CD4-positive, alpha-beta T cell treated with Interleukin-15 for 1 hour (primary cell): ENCODE measurements at regions not wholly inside any gene's neighbourhood (a gene's known extent, or its start where the extent isn't known, plus 50 kb on each side); places are given as distances from the start of the nearest gene placed in this dataset.

Experiments
- DNase-seq: peaks from one replicate; pipeline ENCODE4 v3.0.0-alpha.2; 2020

DNA sequence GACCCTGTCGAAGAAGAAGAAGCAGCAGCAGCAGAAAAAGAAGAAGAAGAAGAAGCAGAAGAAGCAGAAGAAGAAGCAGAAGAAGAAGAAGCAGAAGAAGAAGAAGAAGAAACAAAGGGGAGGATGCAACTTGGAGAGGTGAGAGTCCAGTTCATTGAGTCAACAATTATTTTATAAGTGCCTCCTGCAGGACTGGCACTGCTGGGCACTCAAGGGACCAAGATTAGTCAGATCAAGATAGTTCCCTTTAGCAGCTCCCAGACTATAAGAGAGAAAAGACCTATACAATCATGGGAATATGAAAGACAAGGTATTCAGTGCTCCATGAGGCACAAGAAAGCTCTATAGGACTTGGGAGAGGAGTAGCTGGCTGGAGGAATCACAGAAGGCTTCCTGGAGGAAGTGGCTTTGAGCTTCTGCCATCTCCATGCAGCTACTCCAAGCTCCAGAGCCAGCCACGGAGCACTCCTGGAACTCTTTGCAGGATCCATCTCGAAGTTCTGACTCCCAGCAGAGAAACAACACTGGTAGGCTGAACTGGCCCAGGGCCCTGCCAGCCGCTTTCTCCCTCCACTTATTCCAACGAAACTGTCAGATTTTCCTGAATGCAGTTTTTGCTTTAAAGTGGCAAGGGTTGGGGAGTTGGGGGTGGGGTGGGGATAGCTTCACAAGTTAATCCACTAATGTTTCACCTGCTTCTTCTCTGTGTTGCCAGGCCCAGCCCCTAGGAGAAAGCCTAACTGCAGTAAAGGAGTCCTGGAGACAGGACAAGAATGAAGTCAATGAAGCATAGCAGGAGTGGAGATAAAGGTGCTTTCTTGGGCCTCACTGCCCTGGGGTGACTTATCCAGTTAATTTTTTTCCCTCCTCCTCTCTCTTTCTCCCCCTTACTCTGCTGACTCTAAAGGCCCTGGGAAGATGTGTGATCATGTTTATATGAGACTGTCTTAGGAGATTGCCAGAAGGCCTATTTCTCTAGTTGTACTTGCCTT, 140.1 kb upstream of the PARP11 start:
- no peak for DNase-seq

DNA sequence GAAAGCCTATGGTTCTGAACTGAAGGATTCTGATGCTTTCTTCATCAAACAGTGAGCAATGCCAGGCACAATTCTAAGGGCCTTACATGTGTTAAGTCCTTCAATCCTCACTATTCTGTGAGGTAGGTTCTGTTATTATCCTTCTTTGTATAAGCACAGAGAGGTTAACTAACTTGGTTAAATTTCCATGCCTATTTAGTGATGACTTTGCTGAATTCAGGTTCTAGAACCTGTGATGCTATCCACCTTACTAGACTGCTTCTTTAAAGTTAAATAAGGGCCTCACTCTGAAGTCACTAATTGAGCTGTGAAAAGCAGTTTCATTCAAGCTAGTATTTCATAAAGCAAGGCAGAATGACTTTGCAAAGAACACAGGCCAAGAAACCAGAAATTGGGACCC, 138.9 kb upstream of the PARP11 start:
- no peak for DNase-seq

DNA sequence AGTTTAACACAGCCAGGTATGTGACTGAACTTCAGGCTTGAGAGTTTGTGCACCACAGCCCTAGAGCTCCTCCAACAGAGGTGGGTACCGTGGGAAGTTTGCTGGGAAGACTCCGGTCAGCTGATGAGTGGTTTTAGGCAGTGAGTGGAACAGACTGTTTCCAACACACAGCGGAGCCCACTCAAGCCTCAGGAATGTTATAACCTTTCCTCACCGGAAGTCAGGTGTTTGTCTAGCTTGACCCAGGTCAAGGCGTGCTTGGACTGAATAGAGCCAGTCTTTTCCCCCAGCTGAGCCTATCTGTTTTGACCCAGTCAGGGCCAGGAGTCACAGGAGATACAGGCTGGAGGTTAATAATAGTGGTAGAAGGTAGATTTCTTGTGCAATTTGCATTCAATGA, 138.4 kb upstream of the PARP11 start:
- no peak for DNase-seq

DNA sequence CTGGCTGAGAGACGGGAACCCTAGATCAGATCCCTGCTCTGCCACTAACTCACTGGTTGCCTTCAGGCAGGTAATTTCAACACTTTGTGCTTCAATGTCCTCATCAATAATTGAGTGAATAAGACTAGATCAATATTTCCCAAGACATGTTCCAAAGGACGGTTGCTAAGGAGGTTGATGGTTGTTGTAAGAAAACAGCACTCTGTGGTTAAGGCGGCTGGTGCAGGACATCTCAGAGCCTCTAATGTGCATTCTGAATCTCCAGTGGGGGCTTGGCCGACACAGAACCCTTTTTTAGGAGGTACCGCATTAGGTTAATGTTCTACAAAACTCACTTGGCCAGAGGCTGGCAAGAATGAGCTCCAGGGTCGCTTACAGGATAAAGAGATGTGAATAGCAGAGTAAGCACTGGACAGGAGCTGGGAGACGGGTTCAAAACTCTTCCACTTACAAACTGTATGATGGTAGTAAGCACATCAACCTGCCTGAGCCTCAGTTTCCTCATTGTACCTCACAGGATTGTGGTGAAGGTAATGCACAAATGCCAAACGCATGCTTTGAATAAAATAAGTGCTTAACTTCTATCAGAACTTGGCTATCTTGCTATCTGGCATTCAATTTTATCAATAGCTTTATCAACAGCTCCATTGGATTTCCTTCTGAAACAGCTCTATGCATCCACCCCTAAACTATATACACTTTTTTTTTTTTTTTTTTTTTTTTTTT, 136.9 kb upstream of the PARP11 start:
- DNase-seq = no peak

DNA sequence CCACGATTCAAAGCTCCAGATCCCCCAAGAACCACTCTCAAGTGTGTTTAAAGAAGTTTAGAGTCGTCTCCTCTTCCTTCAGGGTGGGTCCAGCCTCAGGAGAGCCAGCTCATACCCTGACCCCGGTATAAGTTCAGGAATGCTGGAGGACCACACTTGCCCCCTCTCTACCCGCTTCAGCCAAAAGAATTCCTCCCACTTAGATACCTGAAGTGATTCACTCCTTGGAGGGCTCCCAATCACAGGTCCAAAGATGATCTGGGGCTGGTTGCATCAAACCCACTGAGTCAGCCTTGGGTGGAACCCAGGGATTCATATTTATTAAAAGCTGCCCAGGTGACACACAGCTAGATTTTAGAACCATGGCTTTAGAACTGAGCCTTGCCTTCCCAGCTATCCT, 133.5 kb upstream of the PARP11 start:
- DNase-seq = no peak

DNA sequence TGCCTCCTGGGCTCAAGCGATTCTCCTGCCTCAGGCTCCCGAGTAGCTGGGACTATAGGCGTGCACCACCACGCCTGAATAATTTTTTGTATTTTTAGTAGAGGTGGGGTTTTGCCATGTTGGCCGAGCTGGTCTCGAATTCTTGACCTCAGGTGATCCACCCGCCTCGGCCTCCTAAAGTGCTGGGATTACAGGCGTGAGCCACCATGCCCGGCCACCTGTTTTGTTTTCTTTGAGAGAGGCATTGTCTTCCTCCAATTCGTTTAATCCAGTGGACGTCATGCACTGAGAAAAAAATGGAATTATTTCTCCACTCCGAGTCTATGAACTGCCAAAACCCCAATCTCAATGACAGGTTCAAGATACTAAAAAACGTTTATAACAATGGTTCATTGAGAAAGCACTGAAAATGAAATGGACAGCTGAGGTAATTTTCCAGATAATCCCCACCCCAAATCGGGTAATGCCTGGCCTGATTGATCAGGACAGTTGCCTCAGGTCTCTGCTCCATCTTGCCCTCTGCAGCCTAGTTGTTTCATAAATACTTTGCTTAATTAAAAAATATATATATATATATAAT, 132.7 kb upstream of the PARP11 start:
- no peak for DNase-seq

DNA sequence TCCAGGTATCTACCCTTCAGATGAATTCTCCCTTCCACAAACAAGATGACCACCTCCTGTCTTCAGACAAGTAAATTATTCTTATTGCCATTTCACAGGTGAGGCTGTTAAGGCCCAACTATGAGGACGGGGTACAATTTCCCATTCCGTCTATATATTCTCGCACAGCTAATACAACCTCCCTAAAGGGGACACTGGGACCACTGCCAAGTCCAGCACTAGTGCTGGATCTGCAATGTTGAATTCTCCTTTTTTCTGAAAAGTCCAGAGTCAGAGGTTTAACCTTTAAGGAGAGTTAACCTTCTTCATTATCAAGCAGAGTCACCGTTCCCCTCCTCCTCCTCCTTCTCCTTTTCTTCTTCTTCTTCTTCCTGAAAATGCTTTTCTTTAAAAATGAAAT, 130.4 kb upstream of the PARP11 start:
- DNase-seq = no peak

DNA sequence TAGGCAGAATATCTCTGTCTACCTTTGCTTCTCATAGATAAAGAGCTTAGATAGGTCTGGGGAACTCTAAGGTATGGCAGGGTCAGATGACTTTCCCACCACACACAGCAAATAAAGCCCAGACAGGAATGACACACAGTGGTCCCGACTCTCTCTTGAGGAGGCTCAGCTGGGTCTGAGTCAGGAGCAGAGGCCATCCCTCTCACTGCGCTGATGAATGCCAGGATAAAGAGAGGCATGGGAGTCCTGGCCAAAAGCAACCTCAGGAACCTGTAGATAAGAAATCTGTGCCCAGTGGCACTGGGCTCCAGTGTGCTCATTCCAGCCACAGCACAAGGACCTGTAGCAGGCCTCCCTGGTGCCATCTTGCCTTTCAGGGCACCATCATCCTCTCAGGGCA, 129.4 kb upstream of the PARP11 start:
- DNase-seq = no peak

DNA sequence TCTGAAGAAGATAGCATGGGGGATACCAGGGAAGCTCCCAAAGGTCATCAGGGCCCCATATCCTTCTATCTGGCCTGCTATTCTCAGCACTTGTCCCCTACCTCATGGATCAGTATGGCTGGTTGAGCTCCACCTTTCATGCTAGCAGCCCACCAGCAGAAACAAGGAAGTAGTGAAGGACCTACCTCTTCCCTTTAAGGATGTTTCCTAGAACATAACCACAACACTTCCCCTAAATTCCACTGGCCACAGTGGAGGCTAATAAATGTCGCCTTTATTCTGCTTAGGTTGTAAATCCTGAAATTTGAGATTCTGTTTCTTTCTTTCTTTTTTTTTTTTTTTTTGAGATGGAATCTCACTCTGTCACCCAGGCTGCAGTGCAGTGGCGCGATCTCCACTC, 128.6 kb upstream of the PARP11 start:
- no peak for DNase-seq

DNA sequence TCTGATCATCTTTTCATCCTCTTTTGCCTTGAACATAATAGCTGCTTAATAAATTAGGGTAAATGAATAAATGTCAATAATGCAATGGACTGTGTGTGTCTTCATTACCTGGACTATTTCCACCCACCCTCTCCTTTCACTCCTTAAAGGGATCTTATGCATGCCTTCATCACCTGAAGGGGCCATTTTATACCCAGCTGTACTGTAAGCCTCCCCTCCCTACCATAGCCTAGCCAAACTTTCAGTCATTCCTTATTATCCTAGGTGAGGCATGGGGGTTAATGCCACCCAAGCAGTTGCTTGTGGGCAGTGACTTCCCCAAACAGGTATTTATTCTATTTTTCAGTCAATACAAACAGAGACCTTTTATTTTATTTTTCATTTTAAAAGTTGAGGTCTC, 127.8 kb upstream of the PARP11 start:
- DNase-seq = no peak

DNA sequence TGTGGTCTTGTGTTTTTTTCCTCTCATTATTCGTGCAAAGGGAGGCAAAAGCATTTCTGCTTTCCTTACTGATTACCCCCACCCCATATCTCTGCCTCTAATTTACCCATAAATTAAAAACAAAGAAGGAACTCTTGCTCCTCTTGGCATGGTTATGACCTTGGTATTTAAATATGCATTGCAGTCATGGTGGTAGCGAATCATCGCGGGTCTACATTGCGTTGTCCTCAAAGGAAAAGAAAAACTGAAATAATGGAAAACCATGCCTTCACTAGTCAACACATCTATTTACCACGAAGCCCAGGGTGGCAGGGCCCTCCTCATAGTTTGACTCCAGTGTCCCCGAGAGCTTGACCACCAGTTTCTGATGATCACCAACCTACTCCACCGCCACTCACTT, 126.7 kb upstream of the PARP11 start:
- no peak for DNase-seq

DNA sequence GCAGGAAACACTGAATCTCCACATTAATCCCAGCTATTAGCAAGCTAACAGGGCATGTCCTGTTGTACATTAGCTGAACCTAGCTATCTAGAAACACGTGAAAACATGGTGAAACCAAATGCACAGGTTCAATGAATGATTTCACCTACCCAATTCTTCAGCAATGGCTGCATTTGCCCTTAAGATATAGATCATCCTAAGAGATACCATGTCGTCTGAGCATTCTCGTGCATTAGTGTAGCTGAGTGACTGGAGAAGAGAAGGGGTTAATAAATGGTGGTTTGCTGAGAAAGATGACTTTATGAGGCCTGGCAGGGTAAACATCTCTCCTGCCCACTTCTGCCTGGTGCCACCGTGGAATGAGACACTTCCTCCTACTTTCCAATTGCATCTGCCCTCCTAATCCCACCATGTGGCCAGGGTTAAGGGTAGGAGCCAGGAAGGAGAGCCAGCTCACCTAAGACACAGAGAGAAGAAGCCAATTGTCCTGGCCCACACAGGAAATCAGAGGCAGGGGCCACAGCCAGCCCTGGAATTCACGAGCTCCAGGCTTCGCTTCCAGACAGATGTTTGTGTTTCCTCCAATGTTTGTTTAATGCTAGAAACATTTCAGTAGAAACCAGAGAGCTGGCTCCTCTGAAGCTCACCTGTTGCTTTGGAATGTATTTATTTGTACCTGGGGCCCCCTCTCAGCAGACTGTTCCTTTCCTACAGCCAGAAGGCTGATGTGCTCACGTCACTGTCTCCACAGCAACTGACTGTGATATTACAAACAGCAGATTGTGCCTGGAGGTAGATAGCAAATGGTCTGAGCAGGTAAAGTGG, 126.0 kb upstream of the PARP11 start:
- DNase-seq = peak; percentile 21

DNA sequence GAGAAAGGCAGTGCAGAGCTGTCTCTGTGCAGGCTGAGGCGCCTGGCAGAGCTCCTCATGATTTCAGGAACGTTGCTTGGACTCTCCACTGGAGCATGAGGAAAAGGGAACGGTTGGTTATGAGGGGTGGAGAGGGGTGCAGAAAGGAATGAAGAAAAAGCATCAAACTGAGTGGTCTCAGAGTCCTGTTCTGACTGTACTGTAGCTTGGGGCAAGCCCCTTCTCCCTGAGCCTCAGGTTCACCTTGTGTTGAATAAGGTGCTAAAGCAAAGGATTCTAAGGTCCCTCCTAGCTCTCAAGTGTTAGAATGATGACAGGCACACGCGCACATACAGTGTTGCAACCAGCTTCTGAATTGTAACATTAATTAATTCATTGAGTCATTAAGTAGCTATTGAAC, 125.2 kb upstream of the PARP11 start:
- no peak for DNase-seq

DNA sequence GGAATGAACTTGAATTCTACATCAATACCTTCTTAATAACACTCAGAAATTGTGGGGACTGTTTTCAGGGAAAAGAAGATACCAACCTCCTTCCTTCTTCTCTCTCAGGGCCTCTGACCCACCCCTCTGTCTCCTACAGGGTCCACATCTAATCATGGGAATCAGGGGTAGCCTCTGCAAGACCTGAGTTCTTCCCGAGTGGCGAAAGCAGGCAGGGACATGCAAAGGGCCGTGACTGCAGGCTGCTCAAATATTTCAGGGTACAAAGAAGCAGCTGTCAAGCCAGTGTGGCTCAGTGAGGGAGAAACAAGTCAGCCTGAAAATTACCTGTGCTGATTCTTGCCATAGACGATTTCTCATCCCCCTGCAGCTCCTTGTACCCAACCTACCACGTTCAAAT, 123.1 kb upstream of the PARP11 start:
- DNase-seq = no peak

DNA sequence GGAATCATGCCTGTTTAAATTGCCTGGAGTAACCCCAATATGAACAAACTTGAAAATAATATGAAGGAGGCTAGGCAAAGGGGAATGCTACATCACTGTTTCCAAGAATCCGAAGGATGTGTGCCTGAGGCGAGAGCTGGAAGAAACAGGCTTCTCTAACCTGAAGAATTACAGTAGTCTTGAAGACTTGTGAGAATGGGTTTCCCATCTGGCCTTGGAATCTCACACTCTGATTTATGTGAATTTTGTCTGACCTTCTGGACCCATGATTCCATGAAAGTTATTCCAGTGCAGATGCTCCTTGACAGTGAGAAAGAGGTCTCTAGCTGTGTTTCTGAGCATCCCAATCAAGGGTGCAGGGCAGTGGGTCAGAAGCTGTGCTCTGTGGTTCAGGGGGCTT, 122.1 kb upstream of the PARP11 start:
- no peak for DNase-seq

DNA sequence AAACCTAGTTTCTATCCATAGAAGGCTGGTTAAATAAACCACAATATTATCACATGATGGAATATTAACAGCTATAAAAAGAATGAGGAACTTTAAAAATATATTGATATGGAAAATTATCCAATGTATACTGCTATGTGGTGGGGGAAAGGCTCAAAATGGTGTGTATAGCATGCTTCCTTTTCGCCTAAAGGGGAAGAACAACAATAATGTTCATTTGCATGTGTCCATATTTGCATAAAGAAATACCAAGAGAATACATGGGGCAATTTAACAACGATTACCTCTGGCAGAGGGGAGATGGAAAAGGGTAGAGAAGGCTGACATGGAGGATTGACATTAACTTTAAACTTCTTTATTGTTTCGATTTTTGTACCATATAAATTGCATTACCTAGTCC, 121.3 kb upstream of the PARP11 start:
- no peak for DNase-seq

DNA sequence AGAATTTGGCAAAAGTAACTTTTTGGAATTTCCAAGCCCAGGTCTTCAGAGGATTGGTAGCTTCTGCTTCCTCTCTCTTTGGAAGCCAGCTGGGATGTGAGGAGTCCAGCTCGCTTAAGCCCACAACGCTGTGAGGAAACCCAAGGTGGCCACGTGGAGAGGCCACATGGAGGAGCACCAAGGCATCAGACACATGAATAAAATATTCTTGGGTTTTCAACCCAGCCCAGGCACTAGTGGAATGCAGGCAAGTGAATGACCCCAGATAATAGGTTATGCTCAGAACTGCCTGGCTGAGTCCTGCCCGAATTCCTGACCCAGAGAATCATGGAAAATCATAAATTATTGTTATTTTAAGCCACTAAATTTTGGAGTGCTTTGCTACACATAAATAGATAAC, 119.7 kb upstream of the PARP11 start:
- no peak for DNase-seq

DNA sequence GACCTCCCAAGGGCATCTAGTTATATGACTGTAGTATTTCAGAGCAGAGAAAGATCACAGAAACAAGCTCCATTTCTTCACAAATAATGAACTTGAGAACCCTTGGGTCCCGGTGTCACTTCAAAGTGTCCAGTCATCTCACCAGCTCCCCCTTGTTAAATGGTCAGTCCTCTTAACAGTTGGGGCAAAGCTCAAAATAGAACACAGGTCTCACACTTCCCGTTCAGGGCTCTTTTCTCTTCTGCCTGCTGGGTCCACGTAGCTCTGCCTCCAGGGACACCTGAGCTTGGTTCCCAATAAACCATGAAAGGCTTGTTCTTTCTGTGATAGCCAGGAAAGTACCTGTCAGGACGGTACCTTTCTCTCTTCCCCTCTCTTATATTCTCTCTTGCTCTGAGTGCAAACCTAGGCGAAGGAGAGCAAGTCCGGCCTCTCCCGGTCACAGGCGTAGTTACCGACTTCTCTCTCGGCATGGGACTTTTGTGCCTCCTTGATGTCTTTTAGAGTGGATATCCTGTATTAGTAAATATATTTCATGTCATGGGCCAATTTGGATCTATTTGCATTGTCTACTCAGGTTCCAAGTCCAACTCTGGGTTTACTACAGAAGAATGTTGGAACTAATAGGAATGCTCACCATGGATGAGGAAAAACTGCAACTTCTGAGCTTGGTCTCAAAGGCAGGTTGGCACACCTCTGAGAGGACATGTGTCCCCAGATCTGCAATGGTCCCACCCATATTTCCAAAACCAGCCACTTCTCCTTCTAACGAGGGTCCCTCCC, 118.8 kb upstream of the PARP11 start:
- DNase-seq = no peak

DNA sequence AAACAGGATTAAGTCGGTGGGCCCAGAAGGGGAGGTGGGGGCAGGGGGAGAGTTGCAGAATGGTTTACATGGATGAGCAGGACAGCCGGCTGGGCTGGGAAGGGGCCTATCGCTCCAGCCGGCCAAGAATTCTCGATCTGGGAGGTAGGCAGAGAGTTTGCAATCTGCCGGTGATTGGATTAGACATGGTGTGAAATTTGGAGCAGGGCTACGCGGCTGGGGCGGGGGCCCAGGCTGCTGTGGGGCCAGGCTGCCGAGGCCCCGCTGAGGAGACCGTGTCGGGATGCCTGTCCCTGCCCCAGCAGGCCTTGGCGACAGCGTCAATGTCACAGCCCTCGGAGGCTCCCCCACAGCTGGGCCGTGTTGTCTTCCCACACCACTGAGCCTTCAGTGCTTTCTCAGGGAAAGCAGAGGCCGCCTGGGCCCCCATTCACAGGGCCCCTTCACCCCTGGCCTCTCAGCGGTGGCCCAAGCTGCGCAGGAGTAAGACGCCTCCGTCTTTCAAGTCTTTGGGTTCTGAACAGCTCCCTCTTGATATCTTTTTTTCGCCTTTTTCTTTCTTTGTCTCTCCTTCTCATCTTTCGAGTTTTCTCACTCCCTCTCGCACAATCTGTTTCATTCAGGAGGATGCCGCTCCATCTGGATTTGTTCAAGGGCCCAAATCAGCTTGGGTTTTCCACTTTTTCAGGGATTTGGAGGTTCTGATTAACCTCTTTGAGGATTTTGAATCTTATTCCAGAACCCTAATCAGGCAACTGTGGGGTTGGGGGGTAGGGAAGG, 117.5 kb upstream of the PARP11 start:
- DNase-seq = no peak

DNA sequence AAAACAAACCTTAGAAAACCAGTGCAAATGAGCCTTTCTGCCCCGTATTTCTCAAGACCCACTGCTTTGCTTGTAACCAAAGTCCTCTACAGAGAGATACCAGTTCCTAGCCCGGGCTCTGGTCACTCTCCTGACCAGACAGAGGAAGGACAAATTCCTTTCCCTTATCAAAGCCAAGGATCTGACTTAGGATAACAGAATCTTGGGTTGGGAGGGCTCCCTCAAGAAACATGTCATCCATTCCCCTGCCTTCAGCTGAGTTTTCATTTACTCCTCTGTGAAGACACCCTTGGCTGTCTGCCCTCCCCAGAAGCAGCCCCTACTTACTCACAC, 116.0 kb upstream of the PARP11 start:
- no peak for DNase-seq

DNA sequence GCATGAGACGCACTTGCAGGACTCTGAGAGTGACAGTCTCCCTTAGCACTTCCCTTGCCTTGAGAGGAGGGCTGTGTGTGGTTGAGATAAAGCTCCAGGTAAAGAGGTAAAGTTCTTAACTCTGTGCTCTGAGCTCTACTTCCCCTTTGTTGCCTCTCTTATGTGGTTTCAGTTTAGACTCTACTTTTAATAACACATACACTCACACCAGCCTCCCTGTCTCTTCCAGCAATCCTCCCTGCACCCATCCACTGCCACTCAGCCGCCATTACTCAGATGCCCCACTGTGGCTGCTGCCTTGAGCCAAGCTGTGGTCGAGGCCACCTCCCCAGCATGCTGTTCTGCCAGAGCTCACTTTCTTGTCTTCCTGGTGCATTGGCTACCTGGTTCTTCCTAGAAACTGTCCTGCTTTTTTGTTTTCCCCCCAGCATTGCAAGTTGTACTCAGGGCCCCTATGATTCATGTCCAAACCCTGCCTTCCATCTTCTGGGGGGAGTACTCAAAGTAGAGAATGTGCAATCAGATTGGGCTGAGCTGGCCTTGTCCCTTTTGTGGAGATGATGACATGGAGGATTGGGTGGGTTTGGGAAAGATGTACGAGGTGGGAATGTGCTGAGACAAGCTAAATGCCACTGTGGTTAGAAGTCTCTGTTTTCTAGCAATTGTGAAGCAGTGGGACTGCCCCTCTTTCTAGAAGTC, 115.5 kb upstream of the PARP11 start:
- peak; percentile 33 for DNase-seq
